GM23338 (cell line): ENCODE measurements at regions not wholly inside any gene's neighbourhood (a gene's known extent, or its start where the extent isn't known, plus 50 kb on each side); places are given as distances from the start of the nearest gene placed in this dataset.

Source experiments
- ATAC-seq: fragments of 200-7000 bp; cut with Tn5 transposase; 3 replicates; pipeline ENCODE4 v1.9.1; 2020
- DNase-seq: peaks from one replicate; pipeline ENCODE4 v3.0.0-alpha.2; 2015; ENCODE audit warnings: low spot score
- H2AFZ ChIP-seq: fragments of 200-600 bp; sonication (generic); 2 replicates; pipeline ENCODE4 v1.8.0; 2016; ENCODE audit warnings: antibody characterized with exemption, mild to moderate bottlenecking, moderate library complexity
- H3F3A ChIP-seq: fragments of 200-600 bp; sonication (generic); replicated peaks from 2 replicates; pipeline ENCODE4 v1.8.0; 2017; ENCODE audit warnings: antibody characterized with exemption, mixed run types, low read depth
- H3K27ac ChIP-seq: fragments of 200-600 bp; sonication (generic); 2 replicates; pipeline ENCODE4 v1.6.1; 2016; ENCODE audit warnings: low read depth
- H3K27me3 ChIP-seq: fragments of 200-600 bp; sonication (generic); 2 replicates; pipeline ENCODE4 v1.8.0; 2016; ENCODE audit warnings: mild to moderate bottlenecking, mixed run types, moderate library complexity; ENCODE audit not compliant: insufficient read depth
- H3K36me3 ChIP-seq: fragments of 200-600 bp; sonication (generic); 2 replicates; pipeline ENCODE4 v1.8.0; 2016; ENCODE audit warnings: mild to moderate bottlenecking; ENCODE audit not compliant: insufficient read depth
- H3K4me1 ChIP-seq: fragments of 200-600 bp; sonication (generic); 2 replicates; pipeline ENCODE4 v1.8.0; 2016; ENCODE audit warnings: mild to moderate bottlenecking, moderate library complexity; ENCODE audit not compliant: insufficient read depth
- H3K4me2 ChIP-seq: fragments of 200-600 bp; sonication (generic); 2 replicates; pipeline ENCODE4 v1.7.1; 2017; ENCODE audit warnings: mixed run types
- H3K4me3 ChIP-seq: fragments of 200-600 bp; sonication (generic); 2 replicates; pipeline ENCODE4 v1.6.1; 2016; ENCODE audit warnings: mixed run types
- H3K79me2 ChIP-seq: fragments of 200-600 bp; sonication (generic); replicated peaks from 2 replicates; pipeline ENCODE4 v1.8.0; 2017; ENCODE audit warnings: mild to moderate bottlenecking; ENCODE audit not compliant: insufficient read depth
- H3K9me2 ChIP-seq: fragments of 200-600 bp; sonication (generic); 2 replicates; pipeline ENCODE4 v1.8.0; 2017; ENCODE audit not compliant: insufficient read depth
- H4K20me1 ChIP-seq: fragments of 200-600 bp; sonication (generic); replicated peaks from 2 replicates; pipeline ENCODE4 v1.8.0; 2017; ENCODE audit warnings: mild to moderate bottlenecking; ENCODE audit not compliant: insufficient read depth
- H3K27ac Mint-ChIP-seq: 2 replicates; pipeline ENCODE4 v1.8.0; 2020; ENCODE audit warnings: inconsistent platforms, mild to moderate bottlenecking, moderate library complexity, mixed read lengths
- H3K27me3 Mint-ChIP-seq: 3 replicates; pipeline ENCODE4 v1.8.0; 2022; ENCODE audit warnings: low read depth, mild to moderate bottlenecking, moderate library complexity, mixed read lengths, inconsistent platforms; ENCODE audit not compliant: insufficient read depth, poor library complexity
- H3K36me3 Mint-ChIP-seq: 3 replicates; pipeline ENCODE4 v1.8.0; 2021; ENCODE audit warnings: low read depth, mild to moderate bottlenecking, inconsistent platforms, moderate library complexity, mixed read lengths
- H3K4me1 Mint-ChIP-seq: 3 replicates; pipeline ENCODE4 v1.8.0; 2020; ENCODE audit warnings: mild to moderate bottlenecking, inconsistent platforms, mixed read lengths
- H3K4me3 Mint-ChIP-seq: 3 replicates; pipeline ENCODE4 v1.8.0; 2021; ENCODE audit warnings: moderate library complexity, mild to moderate bottlenecking, inconsistent platforms, mixed read lengths
- H3K9me3 Mint-ChIP-seq: 3 replicates; pipeline ENCODE4 v1.8.0; 2020; ENCODE audit warnings: moderate library complexity, mild to moderate bottlenecking, inconsistent platforms, mixed read lengths
- CREB1 ChIP-seq: fragments of 250-450 bp; sonication (Bioruptor Pico); IDR thresholded peaks from 2 replicates; pipeline ENCODE4 v1.5.0; 2020; ENCODE audit warnings: low read depth, mild to moderate bottlenecking, moderate library complexity
- CTCF ChIP-seq, 2 experiments: fragments of 200-600 bp in 1 of 2; sonication (generic) in 1 of 2; conservative IDR thresholded peaks; 2 replicates each; pipeline versions ENCODE4 v1.5.1 to v1.6.1; 2016 to 2017; ENCODE audit warnings: antibody characterized with exemption in 2 of 2, low read depth in 2 of 2, mild to moderate bottlenecking in 2 of 2, moderate library complexity in 1 of 2
- ETS1 ChIP-seq: IDR thresholded peaks from 2 replicates; pipeline ENCODE4 v1.6.1; 2016; ENCODE audit warnings: antibody characterized with exemption
- EZH2 ChIP-seq: fragments of 200-600 bp; sonication (generic); IDR thresholded peaks from one replicate; pipeline ENCODE4 v1.8.0; 2017; ENCODE audit warnings: antibody characterized with exemption, mild to moderate bottlenecking, low read depth; ENCODE audit not compliant: unreplicated experiment
- EZH2phosphoT487 ChIP-seq: fragments of 200-600 bp; sonication (generic); IDR thresholded peaks from one replicate; pipeline ENCODE4 v1.8.1; 2018; ENCODE audit warnings: antibody characterized with exemption; ENCODE audit not compliant: unreplicated experiment
- JUNB ChIP-seq: IDR thresholded peaks from one replicate; pipeline ENCODE4 v1.6.1; 2016; ENCODE audit warnings: antibody characterized with exemption; ENCODE audit not compliant: unreplicated experiment
- NANOG ChIP-seq: IDR thresholded peaks from 2 replicates; pipeline ENCODE4 v1.6.1; 2016; ENCODE audit warnings: antibody characterized with exemption, borderline replicate concordance
- REST ChIP-seq: IDR thresholded peaks from one replicate; pipeline ENCODE4 v1.6.1; 2018; ENCODE audit warnings: antibody characterized with exemption; ENCODE audit not compliant: unreplicated experiment
- STAT1 ChIP-seq: IDR thresholded peaks from one replicate; pipeline ENCODE4 v1.6.1; 2016; ENCODE audit warnings: antibody characterized with exemption; ENCODE audit not compliant: unreplicated experiment
- ZNF114 ChIP-seq: fragments of 250-450 bp; sonication (Bioruptor Pico); IDR thresholded peaks from 2 replicates; pipeline ENCODE4 v1.5.0; 2020; ENCODE audit warnings: mild to moderate bottlenecking, moderate library complexity
- ZNF331 ChIP-seq: fragments of 250-450 bp; sonication (Bioruptor Pico); IDR thresholded peaks from 2 replicates; pipeline ENCODE4 v1.5.0; 2020; ENCODE audit warnings: low read depth, mild to moderate bottlenecking, moderate library complexity
- ZNF462 ChIP-seq: fragments of 250-450 bp; sonication (Bioruptor Pico); IDR thresholded peaks from 2 replicates; pipeline ENCODE4 v1.5.0; 2020; ENCODE audit warnings: mild to moderate bottlenecking, moderate library complexity

GRCh38 chr5:96506376-96506775 is 73.3 kb upstream of the PCSK1 start:
- Histone ChIP-seq H3K9me2 (no peaks in the 10 kb centered on the region), H3K4me1 (no peaks in the 10 kb centered on the region), H4K20me1 (no peaks in the 10 kb centered on the region), H3F3A (no peaks in the 10 kb centered on the region), H3K27ac (no peak overlapping the region), H3K79me2 (no peaks in the 10 kb centered on the region), H3K27me3 (no peaks in the 10 kb centered on the region), H3K4me3 (no peak overlapping the region), H2AFZ (no peak overlapping the region), H3K36me3 (no peaks in the 10 kb centered on the region), H3K4me2 (no peak overlapping the region)
- TF ChIP-seq EZH2phosphoT487: no peak
- no peak for TF ChIP-seq ZNF114 (CRISPR knock-in tag)
- no peak for TF ChIP-seq ETS1
- TF ChIP-seq ZNF331 (CRISPR knock-in tag): no peak
- TF ChIP-seq JUNB: no peak
- no peak for TF ChIP-seq CTCF (conservative IDR thresholded peaks at IDR 0.05; ENCODE audit: low read depth in 2 of 2)
- TF ChIP-seq REST: no peak
- no peak for TF ChIP-seq STAT1
- no peak for TF ChIP-seq NANOG
- TF ChIP-seq EZH2: no peak
- TF ChIP-seq CREB1 (CRISPR knock-in tag): no peak
- TF ChIP-seq ZNF462 (CRISPR knock-in tag): no peak
- H3K9me3 Mint-ChIP-seq: no peaks in the 10 kb centered on the region
- peaks cover 7% of the 10 kb centered on the region; the same call in 2 of the 3 replicates for H3K4me1 Mint-ChIP-seq
- ATAC-seq: no peak
- no peaks in the 10 kb centered on the region for H3K36me3 Mint-ChIP-seq
- no peaks in the 10 kb centered on the region for H3K27me3 Mint-ChIP-seq
- no peak overlapping the region for H3K4me3 Mint-ChIP-seq
- DNase-seq: no peak
- H3K27ac Mint-ChIP-seq: no peak overlapping the region
